AG04450 (cell line): ENCODE measurements at regions not wholly inside any gene's neighbourhood (a gene's known extent, or its start where the extent isn't known, plus 50 kb on each side); places are given as distances from the start of the nearest gene placed in this dataset.

Source experiments
- CTCF ChIA-PET: fragments of 300-600, 350-600 bp; formaldehyde crosslinking; extraction: SDS; loops from one replicate; lab custom pipeline; 2022; ENCODE audit warnings: antibody characterized with exemption, inconsistent platforms; lab: Charles Lee
- POLR2A ChIA-PET: fragments of 350-600 bp; formaldehyde crosslinking; extraction: SDS; loops from one replicate; lab custom pipeline; 2021; ENCODE audit warnings: antibody characterized with exemption, inconsistent platforms; lab: Yijun Ruan, JAX
- DNase-seq: peaks from one replicate; pipeline ENCODE4 v3.0.0-alpha.2; 2011; ENCODE audit warnings: low read depth, low spot score
- H3K27ac ChIP-seq: one replicate; pipeline ENCODE4 v1.5.1; 2012; ENCODE audit warnings: low read depth, low read length, control low read depth
- H3K27me3 ChIP-seq: one replicate; pipeline ENCODE4 v1.6.0; 2012; ENCODE audit warnings: low read length; ENCODE audit not compliant: control insufficient read depth, insufficient read depth
- H3K4me3 ChIP-seq: 2 replicates; pipeline ENCODE4 v1.5.1; 2011; ENCODE audit warnings: mild to moderate bottlenecking, low read depth, low read length, control low read depth
- H3K9me3 ChIP-seq: 2 replicates; pipeline ENCODE4 v1.5.1; 2012; ENCODE audit warnings: low read length; ENCODE audit not compliant: control insufficient read depth, insufficient read depth
- TF ChIP-seq, protein P1 (sequence below): IDR thresholded peaks from 2 replicates; pipeline ENCODE4 v1.5.1; 2011; ENCODE audit warnings: low read depth, low read length, control low read depth, inconsistent platforms

DNA sequence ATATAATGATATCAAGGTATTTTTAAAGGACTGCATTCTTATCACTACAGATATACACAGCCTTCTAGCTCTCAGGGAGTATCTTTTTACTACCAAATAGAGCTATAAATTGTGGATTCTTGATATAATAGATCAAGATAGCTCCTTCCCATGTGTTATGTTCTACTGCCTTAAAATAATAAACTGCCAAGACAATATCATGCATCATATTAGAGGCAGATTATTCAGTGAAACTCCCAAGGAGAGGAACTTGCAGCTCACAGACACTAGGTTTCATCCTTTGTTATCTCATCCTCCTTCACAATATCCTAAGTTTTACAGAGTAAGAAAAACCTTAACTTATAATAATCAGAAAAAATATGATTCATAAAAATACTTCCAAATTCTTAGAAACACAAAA is 802.8 kb downstream of the DIAPH3 start:
- ChIA-PET POLR2A (no interaction called here), CTCF (interaction anchor here (1.0 to 1.8 kb wide), 2 partner anchors 31 to 43 kb away, joined by 5 to 8 read pairs; no protein-coding TSS in a partner anchor)
- Histone ChIP-seq H3K4me3 (no peak overlapping the region), H3K27ac (no peak overlapping the region), H3K27me3 (no peaks in the 10 kb centered on the region), H3K9me3 (no peaks in the 10 kb centered on the region)
- no peak for DNase-seq
- TF ChIP-seq, protein P1, sequence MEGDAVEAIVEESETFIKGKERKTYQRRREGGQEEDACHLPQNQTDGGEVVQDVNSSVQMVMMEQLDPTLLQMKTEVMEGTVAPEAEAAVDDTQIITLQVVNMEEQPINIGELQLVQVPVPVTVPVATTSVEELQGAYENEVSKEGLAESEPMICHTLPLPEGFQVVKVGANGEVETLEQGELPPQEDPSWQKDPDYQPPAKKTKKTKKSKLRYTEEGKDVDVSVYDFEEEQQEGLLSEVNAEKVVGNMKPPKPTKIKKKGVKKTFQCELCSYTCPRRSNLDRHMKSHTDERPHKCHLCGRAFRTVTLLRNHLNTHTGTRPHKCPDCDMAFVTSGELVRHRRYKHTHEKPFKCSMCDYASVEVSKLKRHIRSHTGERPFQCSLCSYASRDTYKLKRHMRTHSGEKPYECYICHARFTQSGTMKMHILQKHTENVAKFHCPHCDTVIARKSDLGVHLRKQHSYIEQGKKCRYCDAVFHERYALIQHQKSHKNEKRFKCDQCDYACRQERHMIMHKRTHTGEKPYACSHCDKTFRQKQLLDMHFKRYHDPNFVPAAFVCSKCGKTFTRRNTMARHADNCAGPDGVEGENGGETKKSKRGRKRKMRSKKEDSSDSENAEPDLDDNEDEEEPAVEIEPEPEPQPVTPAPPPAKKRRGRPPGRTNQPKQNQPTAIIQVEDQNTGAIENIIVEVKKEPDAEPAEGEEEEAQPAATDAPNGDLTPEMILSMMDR: no peak

DNA sequence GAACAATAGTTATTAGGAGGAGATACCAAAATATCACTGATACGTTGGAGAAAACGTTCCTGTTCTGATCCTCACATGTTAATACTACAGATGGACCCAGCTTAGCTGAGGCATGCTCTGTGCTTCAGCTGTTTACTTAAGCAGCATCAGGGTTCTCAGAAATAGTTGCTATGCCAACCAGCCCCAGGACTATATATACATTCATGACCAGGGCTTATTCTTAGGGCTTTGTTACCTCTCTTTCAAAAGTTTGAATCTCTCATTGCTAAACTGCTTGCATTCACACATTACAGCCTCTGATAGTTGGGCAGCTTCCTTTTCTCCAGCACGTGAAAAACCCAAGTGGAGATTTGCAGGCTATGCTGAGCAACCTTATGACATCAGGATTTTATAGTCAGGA is 800.4 kb downstream of the DIAPH3 start:
- ChIA-PET POLR2A (no interaction called here), CTCF (interaction anchor here (1.1 kb wide), 1 partner anchor 315 kb away, joined by 3 read pairs; no protein-coding TSS in a partner anchor)
- Histone ChIP-seq H3K9me3 (no peaks in the 10 kb centered on the region), H3K4me3 (no peak overlapping the region), H3K27ac (no peak overlapping the region), H3K27me3 (no peaks in the 10 kb centered on the region)
- DNase-seq: no peak
- TF ChIP-seq, protein P1: no peak

DNA sequence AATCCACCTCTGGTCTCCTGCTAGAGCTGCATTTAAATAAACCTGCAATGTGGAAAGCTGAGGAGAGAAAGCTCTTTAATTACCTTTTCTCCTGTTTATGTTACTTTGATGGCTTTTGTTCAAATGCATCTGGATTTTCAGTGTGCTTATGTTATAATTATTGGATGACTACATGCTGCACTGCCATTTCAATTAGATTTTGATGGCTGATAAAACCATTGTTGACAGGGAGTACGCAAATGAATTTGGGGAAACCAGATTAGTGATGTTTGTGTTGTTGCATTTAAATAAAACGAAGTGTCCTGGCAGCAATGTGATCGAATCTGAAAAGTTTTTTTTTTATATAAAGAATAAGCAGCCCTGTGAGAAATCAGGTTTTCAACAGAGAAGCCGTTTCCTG is 799.8 kb downstream of the DIAPH3 start:
- TF ChIP-seq, protein P1: no peak
- H3K9me3 ChIP-seq: no peaks in the 10 kb centered on the region
- DNase-seq: no peak
- no peak overlapping the region for H3K4me3 ChIP-seq
- no peaks in the 10 kb centered on the region for H3K27me3 ChIP-seq
- POLR2A ChIA-PET: no interaction called here
- no peak overlapping the region for H3K27ac ChIP-seq
- CTCF ChIA-PET: interaction anchor here (1.1 kb wide), 1 partner anchor 314 kb away, joined by 3 read pairs; no protein-coding TSS in a partner anchor

DNA sequence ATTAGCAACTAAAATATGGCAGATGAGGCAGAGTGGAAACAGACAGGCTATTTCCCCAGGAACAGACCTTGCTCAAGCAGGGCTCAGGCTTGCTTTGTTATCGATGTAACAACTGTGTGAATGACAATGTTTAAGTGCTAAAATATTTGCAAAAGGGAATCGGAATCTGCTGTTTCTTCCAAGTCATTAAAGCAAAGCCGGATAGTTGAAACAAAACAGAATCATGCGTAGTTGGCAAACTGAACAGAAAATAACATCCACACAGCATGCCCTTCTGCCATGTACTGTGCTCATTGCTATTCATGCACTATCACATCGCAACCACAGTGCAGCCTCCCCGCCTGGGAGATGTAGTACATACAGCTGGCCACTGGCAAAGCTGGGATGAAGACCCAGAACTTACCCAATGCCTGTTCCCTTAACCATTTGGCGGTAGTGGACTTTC is 799.1 kb downstream of the DIAPH3 start:
- H3K4me3 ChIP-seq: no peak overlapping the region
- no peaks in the 10 kb centered on the region for H3K9me3 ChIP-seq
- TF ChIP-seq, protein P1: no peak
- POLR2A ChIA-PET: no interaction called here
- CTCF ChIA-PET: no interaction called here
- H3K27ac ChIP-seq: no peak overlapping the region
- H3K27me3 ChIP-seq: no peaks in the 10 kb centered on the region
- no peak for DNase-seq

DNA sequence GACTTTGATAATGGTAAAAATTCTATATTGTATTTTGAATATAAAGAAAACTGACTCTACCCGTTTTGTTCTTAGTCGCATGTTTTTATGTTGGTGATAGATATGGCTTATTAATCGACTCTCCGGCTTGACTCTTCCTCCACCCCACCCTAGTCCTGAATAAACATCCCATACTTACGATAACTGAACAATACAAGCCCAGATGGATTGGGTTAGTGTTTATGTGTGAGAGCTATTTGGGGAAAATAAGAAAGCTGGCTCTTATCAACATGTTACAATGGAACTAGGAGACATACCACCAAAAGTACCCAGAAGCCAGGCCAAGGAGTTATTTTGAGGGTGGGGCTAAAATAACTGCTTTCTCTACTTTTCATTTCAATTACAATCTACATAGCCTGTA is 796.3 kb downstream of the DIAPH3 start:
- TF ChIP-seq, protein P1: no peak
- Histone ChIP-seq H3K27me3 (peaks cover 4% of the 10 kb centered on the region), H3K27ac (no peak overlapping the region), H3K9me3 (no peaks in the 10 kb centered on the region), H3K4me3 (no peak overlapping the region)
- no peak for DNase-seq
- CTCF ChIA-PET: no interaction called here
- POLR2A ChIA-PET: no interaction called here
